ENCODE measurements at regions not wholly inside any gene's neighbourhood (a gene's known extent, or its start where the extent isn't known, plus 50 kb on each side); places are given as distances from the start of the nearest gene placed in this dataset.

DNA sequence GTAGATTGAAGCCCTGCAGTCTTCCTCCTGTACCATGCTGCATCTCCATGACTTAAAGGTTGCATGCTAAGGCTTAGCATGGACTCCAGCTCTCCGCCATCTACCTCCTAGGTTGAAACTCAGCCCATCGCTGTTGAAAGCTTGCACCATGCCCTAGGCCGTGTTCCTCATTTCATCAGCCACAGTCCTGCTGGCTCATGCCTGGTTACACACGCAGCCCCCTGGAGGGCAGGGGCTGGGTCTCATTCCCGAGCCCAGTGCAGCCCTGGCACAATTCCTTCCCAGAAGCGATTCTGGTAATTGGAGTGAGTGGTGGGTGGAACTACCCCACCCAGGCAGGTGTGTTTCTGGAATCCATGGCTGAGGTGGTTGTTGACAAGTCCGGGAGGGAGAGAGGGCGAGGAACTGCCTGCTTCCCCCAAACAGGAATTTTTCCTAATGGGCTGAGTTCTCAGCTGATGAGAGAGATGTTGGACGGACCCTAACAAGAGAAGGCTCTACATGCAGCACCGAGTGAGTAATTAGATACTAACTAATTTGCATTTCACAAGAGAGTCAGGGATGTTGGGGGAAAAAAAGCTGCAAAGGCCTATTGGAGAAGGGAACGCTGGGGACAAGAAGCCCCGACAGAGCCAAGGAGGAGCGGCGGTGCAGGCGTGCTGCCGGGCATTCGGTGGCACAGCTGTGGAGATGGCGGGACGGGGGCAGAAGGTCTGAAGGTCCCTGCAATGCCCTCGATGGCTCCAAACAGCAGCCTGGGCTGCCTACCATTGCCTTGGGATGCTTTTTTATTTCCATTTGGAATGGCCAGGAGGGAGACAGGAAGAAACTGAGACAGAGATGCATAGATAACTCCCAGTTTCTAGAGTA is 92.3 kb upstream of the TLE3 start:
- TF ChIP-seq, protein P1, sequence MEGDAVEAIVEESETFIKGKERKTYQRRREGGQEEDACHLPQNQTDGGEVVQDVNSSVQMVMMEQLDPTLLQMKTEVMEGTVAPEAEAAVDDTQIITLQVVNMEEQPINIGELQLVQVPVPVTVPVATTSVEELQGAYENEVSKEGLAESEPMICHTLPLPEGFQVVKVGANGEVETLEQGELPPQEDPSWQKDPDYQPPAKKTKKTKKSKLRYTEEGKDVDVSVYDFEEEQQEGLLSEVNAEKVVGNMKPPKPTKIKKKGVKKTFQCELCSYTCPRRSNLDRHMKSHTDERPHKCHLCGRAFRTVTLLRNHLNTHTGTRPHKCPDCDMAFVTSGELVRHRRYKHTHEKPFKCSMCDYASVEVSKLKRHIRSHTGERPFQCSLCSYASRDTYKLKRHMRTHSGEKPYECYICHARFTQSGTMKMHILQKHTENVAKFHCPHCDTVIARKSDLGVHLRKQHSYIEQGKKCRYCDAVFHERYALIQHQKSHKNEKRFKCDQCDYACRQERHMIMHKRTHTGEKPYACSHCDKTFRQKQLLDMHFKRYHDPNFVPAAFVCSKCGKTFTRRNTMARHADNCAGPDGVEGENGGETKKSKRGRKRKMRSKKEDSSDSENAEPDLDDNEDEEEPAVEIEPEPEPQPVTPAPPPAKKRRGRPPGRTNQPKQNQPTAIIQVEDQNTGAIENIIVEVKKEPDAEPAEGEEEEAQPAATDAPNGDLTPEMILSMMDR (IDR thresholded peaks at IDR 0.05; ENCODE audit: low read depth, low read length, poor library complexity, severe bottlenecking): no peak
- TF ChIP-seq EZH2phosphoT487 (IDR thresholded peaks at IDR 0.05; ENCODE audit: borderline replicate concordance, low read length): no peak
